Occipital lobe (tissue), 1 donor: ENCODE measurements at regions not wholly inside any gene's neighbourhood (a gene's known extent, or its start where the extent isn't known, plus 50 kb on each side); places are given as distances from the start of the nearest gene placed in this dataset.

Experiments
- DNase-seq: peaks from one replicate; lab custom pipeline; 2025; lab: John Stamatoyannopoulos, UW

DNA sequence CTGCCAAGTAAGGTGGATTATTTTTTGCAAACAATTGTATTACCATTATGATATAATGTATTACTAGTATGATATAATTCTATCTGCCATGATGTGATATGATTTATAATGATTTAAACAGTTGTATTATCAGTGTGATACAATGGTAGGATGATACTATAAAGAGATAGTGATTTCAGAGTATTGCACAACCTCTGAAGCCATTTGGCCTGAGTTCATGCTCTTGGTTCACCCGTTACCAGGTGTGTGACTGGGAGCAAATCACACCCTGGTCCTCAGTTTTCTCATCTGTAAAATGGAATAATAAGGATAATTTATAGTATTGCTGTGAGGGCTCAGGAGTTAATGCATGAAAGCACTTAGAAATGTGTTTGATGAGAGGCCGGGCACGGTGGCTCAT, 905.0 kb upstream of the RBFOX1 start:
- no peak for DNase-seq

DNA sequence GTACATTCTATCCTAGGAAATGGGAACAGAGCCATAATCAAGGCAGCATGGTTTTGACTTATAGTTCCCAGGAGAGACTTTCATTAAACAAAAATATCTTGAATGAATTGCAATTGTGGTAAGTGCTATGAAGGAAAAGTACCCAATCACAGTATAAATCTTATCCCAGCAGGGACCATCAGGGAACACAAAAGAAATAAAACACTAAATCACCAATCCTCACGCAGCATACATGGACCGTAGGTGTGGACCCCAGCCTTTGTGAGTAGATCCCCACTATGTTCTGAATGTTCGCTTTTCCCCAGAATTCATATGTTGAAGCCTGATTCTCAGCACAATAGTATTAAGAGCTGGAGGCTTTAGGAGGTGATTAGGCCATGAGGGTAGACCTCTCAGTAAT, 925.0 kb upstream of the RBFOX1 start:
- no peak for DNase-seq

DNA sequence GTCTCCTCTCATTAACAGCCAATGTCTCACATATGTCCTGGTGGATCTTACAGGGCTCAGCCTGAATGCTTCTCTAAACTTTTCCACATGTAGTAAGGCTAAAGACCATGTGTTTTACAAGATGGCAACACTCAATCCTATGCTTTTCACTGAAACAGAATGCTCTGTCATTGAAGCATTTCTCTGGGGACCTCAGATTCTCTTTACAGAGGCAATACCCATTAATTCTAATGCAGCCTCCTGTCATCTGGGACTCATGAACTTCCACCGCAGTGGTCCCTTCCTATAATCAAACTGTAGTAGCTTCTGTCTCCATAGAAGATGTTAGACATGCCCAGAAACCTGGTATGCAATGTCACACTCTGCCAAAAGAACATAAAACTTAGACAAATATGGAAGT, 926.6 kb upstream of the RBFOX1 start:
- no peak for DNase-seq

DNA sequence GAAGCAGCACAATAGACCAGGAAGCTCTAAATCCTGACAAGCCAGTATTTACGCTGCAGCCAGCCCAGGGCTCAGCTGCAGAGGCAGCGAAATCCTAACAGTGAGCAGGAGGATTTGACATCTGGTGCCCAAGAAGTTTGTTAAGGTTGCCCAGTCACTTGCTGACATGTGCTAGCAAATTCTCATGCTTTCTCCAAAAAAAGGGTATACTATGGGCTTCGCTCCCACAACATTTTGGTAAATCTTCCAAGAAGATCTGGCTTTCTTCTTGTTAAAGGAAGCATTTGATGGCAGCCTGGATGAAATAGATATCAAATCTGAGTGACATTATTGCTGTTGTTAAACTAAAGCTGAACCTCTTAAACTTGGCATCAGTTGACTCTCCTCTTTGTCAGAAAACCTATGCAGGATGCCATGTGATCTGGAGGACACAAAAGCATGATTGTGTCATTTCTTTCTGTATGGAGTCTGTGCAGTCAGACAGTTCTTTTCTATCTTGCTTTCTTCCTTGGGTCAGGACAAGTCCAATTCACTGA, 949.7 kb upstream of the RBFOX1 start:
- no peak for DNase-seq

DNA sequence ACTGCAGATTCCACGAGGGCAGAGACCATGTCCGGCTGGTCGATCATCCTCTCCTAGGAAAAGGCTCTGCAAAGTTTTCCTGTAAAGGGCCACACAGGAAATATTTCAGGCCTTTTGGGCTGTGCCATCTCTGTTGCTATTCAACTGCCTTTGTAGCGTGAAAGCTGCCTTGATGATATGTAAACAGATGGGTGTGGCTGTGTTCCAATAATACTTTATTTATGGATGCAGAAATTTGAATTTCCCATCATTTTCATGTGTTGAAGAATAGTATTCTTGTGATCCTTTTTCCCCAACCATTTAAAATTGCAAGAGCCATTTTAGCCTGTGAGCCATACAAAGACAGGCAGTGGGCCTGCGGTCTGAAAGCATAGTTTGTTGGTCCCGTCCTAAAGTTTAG, 950.7 kb upstream of the RBFOX1 start:
- no peak for DNase-seq

DNA sequence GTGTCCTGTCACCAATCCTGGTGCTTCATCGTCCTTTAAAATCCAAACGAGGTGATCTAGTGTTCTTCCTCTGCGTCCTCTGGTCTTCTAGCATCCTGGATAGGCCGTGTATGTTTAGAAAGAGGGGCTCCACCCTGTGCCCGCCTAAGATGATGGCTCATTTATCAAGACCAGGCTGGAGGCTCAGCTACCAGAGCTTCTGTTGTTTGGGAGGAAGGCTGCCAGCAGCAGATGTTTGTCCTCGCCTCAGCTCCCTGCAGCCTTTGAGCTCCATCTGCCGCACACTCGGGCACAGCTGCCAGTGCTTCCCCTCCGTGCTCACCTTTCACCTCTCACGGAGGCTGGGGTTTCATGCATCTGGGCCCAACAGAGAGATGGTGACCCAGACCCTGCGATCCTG, 954.7 kb upstream of the RBFOX1 start:
- peak; percentile 36 for DNase-seq

DNA sequence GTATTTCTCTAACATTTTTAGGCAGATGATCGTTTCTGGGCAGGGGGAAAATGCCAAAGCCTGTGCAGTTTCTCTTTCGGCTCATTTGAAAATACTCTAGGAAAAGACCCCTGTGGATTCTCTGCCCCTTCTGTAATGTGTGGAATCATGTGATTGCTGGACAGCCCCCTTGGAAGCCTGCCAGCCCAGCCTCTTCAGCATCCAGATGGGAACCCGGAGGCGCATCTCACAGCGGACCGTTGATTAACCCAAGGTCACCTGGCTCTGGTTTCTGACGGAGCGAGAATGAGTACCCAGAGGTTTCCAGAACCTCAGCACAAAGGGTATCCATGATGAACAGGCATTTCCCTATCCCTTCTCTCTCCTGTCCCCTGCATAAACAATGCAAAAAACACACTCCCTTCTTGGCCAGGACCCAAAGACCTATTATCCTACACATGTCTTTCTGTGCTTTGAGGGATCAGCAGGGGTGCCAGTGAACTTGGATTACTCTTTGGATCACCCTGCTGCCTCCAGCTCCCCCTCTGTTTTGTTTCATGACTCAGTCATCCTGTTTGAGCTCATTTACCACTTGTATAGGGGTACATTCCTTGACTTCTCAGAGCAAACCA, 957.1 kb upstream of the RBFOX1 start:
- no peak for DNase-seq

DNA sequence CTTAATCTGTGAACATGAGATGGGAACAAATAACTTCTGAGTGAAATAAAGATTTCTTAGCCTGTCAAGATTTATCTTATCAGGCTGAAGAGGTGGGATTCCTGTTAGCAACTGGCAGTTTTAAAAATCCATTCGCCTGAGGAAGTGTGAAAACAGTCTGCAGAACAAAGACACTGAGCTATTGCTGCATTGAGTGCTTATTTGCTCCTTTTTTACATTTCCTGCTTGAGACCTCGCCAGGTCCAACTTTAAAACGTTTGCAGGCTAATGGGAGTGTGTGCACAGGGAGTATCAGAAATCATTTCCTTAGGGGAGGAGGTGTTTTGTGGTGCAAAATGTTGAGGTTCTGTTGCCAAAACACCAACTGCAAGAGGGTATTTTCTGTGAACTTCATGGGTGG, 957.8 kb upstream of the RBFOX1 start:
- DNase-seq = no peak

DNA sequence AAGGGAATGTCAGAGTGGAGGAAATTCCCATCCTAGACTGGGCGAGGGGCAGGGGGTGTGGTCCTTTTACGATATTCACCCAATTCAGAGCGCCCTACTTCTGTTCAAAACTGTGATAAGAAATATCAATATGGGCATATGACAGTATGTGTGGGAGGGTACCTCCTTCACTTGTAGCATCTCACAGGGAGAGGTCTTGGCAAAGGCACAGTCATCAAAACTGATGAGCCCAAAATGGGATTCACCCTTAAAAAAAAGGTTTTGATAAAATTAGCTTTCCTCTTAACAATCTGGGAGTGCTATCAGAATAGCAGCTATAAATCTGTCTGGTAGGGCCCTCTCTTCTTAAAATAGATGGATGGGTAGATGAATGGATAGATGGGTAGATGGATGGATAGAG, 967.8 kb upstream of the RBFOX1 start:
- no peak for DNase-seq

DNA sequence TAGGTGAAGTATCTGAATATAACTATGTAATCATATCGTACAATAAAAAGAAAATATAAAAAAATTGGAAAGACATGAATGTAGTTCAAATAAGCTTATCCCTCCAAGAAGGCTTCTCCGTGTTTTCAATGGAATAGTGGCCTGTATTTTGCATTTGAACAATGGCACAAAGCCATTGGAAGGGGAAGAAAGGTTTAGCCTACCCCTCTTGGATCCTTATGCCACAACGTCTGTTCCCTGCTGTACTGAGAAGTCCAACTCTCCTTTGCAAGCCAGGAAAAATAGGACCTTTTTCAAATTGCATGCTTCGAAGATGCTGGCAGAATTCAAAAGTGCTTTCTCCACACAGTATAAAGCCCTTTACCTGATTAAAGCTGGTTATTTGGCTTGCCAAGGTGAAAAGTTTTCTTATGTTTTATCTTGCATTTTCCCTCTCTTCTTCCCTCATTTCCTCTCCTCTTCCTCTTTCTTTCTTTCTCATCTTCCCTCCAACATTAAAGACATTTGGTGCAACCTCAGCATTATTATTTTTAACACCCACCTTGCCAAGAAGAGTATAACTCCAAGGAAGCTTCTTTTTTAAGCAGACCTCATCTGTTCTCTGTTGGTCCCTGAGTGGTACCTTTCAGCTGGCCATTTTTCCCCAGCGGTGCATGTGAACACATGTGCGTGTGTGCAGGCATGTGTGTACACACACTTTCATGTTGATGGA, 968.6 kb upstream of the RBFOX1 start:
- DNase-seq = no peak

DNA sequence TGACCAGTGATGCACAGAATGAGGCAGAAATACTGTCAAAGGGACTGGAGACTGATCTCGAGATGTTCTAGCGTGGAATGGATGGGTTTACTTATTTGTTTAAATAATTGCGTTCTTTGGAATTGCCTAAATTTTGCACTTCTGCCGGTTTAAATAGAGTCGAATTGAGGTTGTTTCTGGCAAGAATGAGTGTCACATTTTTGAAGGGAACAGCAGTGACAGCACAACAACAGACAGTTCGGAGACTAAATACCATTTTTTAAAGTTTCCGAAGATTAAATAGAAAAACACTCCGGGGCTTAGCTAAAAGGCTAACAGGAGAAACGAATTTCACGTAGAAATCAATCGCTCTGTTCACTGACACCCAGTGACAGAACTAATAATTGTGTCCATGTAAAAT, 969.2 kb upstream of the RBFOX1 start:
- DNase-seq = no peak

DNA sequence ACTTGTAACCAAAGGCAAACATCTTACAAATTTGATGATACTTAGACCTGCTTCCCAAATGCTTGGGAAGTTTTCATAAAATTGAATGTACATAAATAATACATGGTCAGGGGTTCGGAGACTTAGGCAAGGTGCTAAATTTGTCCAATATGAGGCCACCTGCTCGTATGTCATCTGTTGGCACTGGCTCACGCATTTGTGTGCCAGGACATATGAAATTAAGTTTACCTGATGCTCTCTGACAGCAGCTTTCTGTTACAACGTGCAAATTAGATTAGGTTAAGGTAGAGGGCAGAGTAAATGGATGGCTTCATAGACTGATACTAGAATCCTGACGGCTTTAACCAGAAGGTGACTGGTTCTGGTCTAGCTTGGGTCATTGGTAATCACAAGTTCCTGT, 970.3 kb upstream of the RBFOX1 start:
- no peak for DNase-seq

DNA sequence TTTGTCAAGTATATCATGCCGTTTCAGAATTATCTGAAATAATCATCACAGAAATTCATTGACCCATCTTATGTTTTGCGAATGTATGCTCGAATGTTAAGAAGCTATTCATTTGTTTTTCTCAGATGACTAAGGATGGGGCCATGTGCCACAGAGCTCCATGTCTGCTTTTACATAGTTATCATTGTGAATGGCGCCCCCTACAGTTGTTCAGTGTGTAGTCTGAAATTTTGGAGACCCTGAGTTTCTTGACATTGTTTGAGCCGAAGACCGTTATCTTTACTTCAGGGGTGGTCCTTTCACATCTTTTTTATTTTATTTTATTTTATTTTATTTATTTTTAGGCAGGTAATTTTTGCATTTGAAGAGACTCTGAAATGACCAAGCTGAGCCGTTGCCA, 972.0 kb upstream of the RBFOX1 start:
- no peak for DNase-seq

DNA sequence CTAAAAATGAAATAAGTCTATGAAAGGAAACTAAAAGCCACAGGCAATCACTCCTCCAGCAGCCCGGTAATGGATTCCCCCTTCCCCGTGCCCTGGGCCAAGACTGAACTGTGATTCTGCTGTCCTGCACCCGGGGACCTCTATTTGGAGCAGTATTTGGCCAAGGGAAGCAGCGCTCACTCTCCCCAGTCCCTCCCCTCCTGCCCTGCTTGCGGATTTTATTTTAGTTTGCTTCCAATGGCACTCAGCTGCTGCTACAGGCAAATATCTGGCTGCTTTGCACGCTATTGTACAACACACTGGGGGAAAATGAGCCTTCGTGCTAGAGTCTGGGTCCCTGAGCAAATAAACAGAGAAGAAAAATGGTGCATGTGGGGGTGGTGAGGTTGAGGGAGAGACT, 975.7 kb upstream of the RBFOX1 start:
- no peak for DNase-seq

DNA sequence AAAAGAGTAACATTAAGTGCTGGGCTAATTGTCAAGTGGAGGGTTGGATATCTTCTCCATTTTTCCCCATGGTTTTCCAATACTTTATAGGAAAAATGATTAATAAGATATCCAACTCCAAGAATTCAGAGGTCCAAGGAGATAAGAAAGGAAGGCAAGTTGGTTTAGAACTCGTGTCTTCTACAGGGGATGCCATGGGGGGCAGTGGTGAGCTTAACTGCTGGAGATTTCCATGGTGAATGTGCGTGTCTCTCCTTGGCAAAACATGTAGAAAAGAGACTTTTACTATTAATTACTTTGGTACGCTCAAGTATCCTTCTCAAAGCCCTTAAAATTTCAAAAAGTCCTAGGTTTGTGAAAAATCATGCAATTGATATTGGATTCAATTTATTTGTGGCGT, 982.9 kb upstream of the RBFOX1 start:
- DNase-seq = no peak

DNA sequence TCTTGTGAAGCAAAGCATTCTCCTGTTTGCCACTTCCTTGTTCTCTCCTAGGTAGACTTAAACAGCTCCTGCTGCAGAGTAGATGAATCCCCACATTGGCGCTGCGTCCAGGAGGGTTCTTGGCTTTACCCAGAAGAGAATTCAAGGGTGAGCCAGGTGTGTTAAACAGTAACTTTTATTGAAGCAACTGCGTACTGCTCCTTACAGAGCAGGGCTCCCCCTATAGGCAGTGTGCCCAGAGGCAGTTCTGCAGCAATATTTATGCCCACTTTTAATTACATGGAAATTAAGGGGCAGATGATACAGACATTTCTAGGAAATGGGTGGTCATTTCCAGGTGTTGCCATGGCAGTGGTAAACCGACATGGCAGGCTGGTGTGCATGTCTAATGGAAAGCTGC, 987.6 kb upstream of the RBFOX1 start:
- DNase-seq = no peak

DNA sequence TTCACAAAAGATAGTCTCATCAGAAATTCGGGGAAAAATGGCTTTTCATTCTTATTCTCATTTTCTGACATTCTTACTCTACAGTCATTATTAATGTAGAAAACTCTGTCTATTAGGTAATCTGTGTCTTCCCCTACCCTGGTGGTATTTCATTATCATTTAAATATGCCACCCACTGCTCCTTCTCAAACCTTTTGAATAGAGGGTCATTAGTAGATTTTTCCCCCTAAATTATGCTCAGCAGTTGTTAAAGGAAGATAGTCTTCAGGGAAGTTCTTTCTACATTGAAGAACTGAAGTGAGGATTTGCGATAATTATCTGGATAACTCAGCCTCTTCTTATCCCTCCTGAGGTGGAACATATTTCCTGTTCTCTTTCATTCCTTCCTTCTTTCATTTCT, 989.5 kb upstream of the RBFOX1 start:
- DNase-seq = no peak

DNA sequence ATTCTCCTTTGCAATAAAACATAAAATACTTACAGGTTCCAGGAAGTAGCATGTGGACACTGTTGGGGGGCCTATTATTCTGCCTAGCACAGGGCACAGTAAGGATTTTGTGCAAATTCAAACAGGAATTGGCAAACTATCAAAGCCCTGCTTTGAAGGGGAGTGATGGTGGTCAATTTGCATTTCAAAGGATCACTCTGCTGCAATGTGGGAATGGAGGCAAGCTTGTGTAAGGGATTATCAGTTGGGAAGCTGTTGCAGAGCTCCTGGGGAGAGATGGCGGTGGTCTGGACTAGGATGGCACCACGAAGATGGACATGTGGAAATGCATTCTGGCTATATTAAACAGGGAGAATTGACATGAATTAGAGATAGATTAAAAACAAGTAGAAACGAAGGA, 990.7 kb upstream of the RBFOX1 start:
- DNase-seq = no peak

DNA sequence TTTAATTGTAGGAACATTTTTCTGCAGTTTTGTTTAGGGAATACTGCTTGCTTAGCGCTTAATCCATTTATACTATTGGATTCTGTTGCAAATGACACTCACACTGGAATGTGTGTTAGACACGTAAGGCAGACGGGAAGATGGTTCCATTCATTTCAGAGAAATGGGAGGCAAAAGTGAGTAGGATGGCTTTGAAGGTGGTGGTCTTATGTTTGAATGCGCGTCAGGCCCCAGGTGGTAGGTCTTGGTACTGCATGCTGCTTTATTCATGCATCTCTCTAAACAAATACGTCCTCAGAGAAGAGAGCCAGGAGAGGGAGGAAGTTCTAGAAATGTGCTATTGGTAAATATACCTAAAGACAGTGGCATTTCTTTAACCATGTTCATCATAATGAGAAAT, 997.6 kb upstream of the RBFOX1 start:
- no peak for DNase-seq

DNA sequence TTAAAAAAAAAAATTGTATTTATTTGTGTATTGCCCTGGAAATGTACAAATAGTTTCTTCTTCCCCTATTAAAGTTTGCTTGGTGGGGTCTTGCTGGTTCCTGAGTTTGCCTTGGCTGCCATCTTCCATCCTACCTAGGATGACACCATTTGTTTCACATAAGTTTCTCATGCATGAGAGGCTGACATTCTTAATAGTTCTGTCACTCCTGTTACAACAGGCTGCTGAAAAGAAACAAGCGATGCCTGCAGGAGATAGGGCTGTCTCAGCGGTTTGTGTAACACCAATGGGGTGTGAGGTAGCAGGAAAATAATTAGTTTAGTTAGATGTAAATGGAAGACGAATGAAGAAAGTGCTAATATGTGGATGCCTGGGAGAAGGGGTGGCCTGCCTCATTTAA, 1000.9 kb upstream of the RBFOX1 start:
- DNase-seq = no peak

DNA sequence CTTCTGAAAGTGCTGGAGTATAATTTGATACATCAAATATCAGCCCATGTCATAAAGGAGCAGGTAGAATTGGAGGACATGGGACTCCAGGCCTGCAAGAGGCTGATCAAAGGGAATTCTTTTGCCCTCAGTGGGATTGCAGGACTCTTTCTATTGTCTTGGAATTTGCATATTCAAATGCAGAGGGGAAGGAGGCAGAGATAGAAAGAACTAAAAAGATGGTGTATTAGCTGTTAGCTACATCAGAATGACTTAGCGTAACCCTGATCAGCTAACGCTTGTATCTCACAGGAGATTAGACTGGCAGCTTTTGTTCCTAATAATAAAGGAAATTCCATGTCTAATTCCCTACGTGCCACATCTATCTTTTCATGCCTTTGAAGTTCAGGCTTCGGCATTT, 1014.7 kb upstream of the RBFOX1 start:
- no peak for DNase-seq

DNA sequence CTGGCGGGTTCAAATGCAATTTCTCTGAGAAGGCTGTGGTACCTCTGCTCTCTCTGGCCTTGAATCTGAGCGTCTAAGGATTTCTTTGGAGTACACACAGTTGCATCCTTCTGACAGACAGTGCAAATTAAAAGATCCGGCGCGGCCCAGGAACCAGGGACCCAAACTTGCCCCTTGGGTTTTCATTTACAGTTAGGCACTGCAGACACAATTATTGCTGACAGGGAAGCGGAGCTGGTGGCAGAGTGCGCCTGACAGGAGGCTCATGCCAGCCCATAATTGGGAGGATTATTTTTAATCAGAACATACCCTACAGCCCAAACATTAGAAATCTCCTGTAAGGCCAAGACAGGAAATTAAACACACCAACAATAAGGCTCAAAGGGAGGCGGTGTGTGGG, 1023.4 kb upstream of the RBFOX1 start:
- DNase-seq = no peak

DNA sequence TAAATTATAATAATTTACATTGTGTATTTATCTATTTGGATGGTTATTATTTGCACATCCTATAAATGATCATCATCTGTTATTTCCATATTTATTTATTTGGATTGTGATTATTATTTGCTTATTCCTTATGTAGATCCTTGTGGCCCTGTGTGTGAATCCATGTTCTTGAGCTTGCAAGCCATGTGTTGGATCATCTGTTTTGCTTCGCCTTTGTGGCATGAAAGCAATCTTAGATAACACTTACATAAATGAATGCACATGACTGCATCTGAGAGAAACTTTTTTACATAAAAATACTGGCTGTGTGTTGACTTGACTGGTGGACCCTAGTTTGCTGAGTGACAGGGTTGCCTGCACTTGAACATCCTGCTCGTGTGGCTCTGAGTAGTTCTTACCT, 1024.5 kb upstream of the RBFOX1 start:
- DNase-seq = no peak

DNA sequence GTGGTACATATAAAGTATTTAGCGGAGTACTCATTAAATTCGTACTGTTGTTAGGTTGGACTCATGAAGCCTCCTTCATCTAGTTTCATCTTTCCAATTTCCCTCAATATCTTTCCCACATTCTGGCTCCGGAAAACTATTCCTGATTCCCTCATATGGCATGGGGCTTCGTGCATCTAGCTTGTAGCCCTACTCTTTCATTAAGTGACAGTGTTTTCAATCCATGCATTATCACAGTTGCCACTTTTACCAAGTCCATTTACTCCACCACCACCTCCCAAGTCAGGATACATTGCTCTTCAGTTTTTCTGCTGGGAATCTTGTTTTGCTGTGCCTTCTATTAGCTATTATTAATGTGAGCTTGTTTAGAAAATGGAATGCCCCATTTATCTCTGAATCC, 1032.1 kb upstream of the RBFOX1 start:
- no peak for DNase-seq
